ENCODE measurements at regions not wholly inside any gene's neighbourhood (a gene's known extent, or its start where the extent isn't known, plus 50 kb on each side); places are given as distances from the start of the nearest gene placed in this dataset.

DNA sequence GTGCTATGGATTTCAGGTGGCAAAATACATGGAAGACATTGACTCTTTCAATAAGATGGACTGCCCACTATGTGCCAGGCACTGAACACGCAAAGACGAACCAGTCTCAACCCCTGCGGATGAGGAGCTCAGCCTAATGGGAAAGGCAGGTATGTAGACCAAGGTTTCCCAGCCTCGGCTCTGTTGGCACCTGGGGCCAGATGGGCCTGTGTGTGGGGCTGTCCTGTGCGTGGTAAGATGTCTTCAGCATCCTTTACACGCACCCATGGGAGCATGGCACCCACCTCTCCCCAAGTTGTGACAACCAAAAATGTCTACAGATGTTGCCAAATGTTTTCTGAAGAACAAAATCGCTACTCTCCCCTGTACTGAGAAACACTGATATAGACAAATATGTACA, 82.6 kb upstream of the FOXQ1 start:
- no peaks in the 10 kb centered on the region for H3K36me3 ChIP-seq (ENCODE audit: control insufficient read depth in 2 of 2, insufficient read depth in 1 of 2, low read length in 2 of 2)
- no peaks in the 10 kb centered on the region for H3K9me3 ChIP-seq (ENCODE audit: control insufficient read depth, insufficient read depth, low read depth, low read length)
- ChIA-PET CTCF (interaction anchor here (0.8 kb wide), 1 partner anchor 167 kb away, joined by 4 read pairs; no protein-coding TSS in a partner anchor), POLR2A (no interaction called here)
- no peaks in the 10 kb centered on the region for H3K4me1 ChIP-seq (ENCODE audit: control insufficient read depth, insufficient read depth, low read length)
- TF ChIP-seq ZNF48 (tag by site-specific recombination; IDR thresholded peaks at IDR 0.05) (no peak), ZFP69B (tag by site-specific recombination; IDR thresholded peaks at IDR 0.05) (no peak), HOXA7 (CRISPR knock-in tag; IDR thresholded peaks at IDR 0.05; ENCODE audit: borderline replicate concordance) (no peak), ZNF747 (tag by site-specific recombination; IDR thresholded peaks at IDR 0.05) (no peak), ZNF513 (tag by site-specific recombination; IDR thresholded peaks at IDR 0.05) (no peak), ZNF155 (tag by site-specific recombination; IDR thresholded peaks at IDR 0.05) (no peak), EGR2 (tag by site-specific recombination; IDR thresholded peaks at IDR 0.05; ENCODE audit: low read depth) (no peak), ZNF394 (tag by site-specific recombination; IDR thresholded peaks at IDR 0.05; ENCODE audit: borderline replicate concordance) (no peak), ZNF350 (tag by site-specific recombination; IDR thresholded peaks at IDR 0.05) (no peak), RBAK (tag by site-specific recombination; IDR thresholded peaks at IDR 0.05) (no peak), ZBTB6 (tag by site-specific recombination; IDR thresholded peaks at IDR 0.05) (no peak), ZNF768 (tag by site-specific recombination; IDR thresholded peaks at IDR 0.05) (no peak), SP3 (tag by site-specific recombination; IDR thresholded peaks at IDR 0.05) (no peak), ZSCAN16 (tag by site-specific recombination; IDR thresholded peaks at IDR 0.05) (no peak), YY1 (tag by site-specific recombination; IDR thresholded peaks at IDR 0.05) (no peak), ZNF501 (tag by site-specific recombination; IDR thresholded peaks at IDR 0.05) (no peak)
- TF ChIP-seq, protein P1, sequence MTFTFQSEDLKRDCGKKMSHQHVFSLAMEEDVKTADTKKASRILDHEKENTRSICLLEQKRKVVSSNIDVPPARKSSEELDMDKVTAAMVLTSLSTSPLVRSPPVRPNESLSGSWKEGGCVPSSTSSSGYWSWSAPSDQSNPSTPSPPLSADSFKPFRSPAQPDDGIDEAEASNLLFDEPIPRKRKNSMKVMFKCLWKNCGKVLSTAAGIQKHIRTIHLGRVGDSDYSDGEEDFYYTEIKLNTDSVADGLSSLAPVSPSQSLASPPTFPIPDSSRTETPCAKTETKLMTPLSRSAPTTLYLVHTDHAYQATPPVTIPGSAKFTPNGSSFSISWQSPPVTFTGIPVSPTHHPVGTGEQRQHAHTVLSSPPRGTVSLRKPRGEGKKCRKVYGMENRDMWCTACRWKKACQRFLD (tag by site-specific recombination; IDR thresholded peaks at IDR 0.05): no peak
- TF ChIP-seq, protein P2, sequence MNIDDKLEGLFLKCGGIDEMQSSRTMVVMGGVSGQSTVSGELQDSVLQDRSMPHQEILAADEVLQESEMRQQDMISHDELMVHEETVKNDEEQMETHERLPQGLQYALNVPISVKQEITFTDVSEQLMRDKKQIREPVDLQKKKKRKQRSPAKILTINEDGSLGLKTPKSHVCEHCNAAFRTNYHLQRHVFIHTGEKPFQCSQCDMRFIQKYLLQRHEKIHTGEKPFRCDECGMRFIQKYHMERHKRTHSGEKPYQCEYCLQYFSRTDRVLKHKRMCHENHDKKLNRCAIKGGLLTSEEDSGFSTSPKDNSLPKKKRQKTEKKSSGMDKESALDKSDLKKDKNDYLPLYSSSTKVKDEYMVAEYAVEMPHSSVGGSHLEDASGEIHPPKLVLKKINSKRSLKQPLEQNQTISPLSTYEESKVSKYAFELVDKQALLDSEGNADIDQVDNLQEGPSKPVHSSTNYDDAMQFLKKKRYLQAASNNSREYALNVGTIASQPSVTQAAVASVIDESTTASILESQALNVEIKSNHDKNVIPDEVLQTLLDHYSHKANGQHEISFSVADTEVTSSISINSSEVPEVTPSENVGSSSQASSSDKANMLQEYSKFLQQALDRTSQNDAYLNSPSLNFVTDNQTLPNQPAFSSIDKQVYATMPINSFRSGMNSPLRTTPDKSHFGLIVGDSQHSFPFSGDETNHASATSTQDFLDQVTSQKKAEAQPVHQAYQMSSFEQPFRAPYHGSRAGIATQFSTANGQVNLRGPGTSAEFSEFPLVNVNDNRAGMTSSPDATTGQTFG (tag by site-specific recombination; IDR thresholded peaks at IDR 0.05; ENCODE audit: borderline replicate concordance): no peak
- H3K4me3 ChIP-seq (ENCODE audit: low read depth, low read length): no peak overlapping the region
- H3K27ac ChIP-seq (ENCODE audit: extremely low read depth, low read depth, low read length): no peak overlapping the region

- H3K9me3 ChIP-seq (ENCODE audit: control insufficient read depth, insufficient read depth, low read depth, low read length): no peaks in the 10 kb centered on the region
- no peak overlapping the region for H3K4me3 ChIP-seq (ENCODE audit: low read depth, low read length)
- no peaks in the 10 kb centered on the region for H3K36me3 ChIP-seq (ENCODE audit: control insufficient read depth in 2 of 2, insufficient read depth in 1 of 2, low read length in 2 of 2)
- no peaks in the 10 kb centered on the region for H3K4me1 ChIP-seq (ENCODE audit: control insufficient read depth, insufficient read depth, low read length)
- POLR2A ChIA-PET: interaction anchor here (0.7 kb wide), 1 partner anchor 28 kb away, joined by 3 read pairs; no protein-coding TSS in a partner anchor
- CTCF ChIA-PET: interaction anchor here (0.8 kb wide), 1 partner anchor 168 kb away, joined by 4 read pairs; no protein-coding TSS in a partner anchor
- H3K27ac ChIP-seq (ENCODE audit: extremely low read depth, low read depth, low read length): no peak overlapping the region
- TF ChIP-seq ZNF571 (tag by site-specific recombination; IDR thresholded peaks at IDR 0.05) (no peak), ZNF354C (tag by site-specific recombination; IDR thresholded peaks at IDR 0.05; ENCODE audit: borderline replicate concordance, low read depth) (no peak), KLF7 (tag by site-specific recombination; IDR thresholded peaks at IDR 0.05; ENCODE audit: borderline replicate concordance) (no peak), ZFP41 (tag by site-specific recombination; IDR thresholded peaks at IDR 0.05; ENCODE audit: borderline replicate concordance) (no peak), ZNF24 (tag by site-specific recombination; IDR thresholded peaks at IDR 0.05) (no peak), ZNF660 (tag by site-specific recombination; IDR thresholded peaks at IDR 0.05) (no peak), RBAK (tag by site-specific recombination; IDR thresholded peaks at IDR 0.05) (no peak), TRIM28 (IDR thresholded peaks at IDR 0.05; ENCODE audit: borderline replicate concordance, low read length) (no peak), ZNF132 (tag by site-specific recombination; IDR thresholded peaks at IDR 0.05; ENCODE audit: borderline replicate concordance) (no peak), SP7 (tag by site-specific recombination; IDR thresholded peaks at IDR 0.05) (no peak)
These were observed 83.1 kb upstream of the FOXQ1 start for GRCh38 chr6:1228754-1229191.
